ENCODE measurements at regions not wholly inside any gene's neighbourhood (a gene's known extent, or its start where the extent isn't known, plus 50 kb on each side); places are given as distances from the start of the nearest gene placed in this dataset.

DNA sequence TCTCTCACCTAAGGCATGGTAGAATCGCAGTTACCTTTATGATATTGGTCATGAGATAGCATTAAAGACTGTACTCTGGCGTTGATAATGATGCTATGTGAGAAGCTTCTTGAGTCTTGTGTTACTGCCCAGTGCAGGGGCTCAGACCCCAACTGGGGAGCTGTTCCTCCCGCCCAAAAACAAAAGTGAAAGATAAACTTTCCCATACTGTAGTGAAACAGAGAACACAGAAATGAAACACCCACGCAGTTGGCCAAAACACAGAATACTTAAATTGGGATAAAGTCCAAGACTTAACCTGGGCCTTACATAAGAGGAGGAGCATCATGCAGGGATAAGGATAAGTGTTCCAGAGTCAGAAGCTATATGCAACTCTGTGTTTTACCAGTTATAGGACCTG lies 130.6 kb downstream of the HHIPL2 start:
- no peaks in the 10 kb centered on the region for H3K36me3 ChIP-seq (ENCODE audit: control insufficient read depth in 2 of 3, insufficient read depth in 3 of 3, low read length in 3 of 3)
- TF ChIP-seq, protein P1, sequence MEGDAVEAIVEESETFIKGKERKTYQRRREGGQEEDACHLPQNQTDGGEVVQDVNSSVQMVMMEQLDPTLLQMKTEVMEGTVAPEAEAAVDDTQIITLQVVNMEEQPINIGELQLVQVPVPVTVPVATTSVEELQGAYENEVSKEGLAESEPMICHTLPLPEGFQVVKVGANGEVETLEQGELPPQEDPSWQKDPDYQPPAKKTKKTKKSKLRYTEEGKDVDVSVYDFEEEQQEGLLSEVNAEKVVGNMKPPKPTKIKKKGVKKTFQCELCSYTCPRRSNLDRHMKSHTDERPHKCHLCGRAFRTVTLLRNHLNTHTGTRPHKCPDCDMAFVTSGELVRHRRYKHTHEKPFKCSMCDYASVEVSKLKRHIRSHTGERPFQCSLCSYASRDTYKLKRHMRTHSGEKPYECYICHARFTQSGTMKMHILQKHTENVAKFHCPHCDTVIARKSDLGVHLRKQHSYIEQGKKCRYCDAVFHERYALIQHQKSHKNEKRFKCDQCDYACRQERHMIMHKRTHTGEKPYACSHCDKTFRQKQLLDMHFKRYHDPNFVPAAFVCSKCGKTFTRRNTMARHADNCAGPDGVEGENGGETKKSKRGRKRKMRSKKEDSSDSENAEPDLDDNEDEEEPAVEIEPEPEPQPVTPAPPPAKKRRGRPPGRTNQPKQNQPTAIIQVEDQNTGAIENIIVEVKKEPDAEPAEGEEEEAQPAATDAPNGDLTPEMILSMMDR (IDR thresholded peaks at IDR 0.05; ENCODE audit: borderline replicate concordance, extremely low read depth, insufficient read depth) = no peak
- intact Hi-C loops (cut with DNase I) = no loop called here
- no peak overlapping the region for H3K27ac ChIP-seq (ENCODE audit: low read depth in 2 of 2, low read length in 2 of 2)
- H3K9ac ChIP-seq (ENCODE audit: low read length in 3 of 3) = no peak overlapping the region
- H3K4me3 ChIP-seq (ENCODE audit: low read length in 3 of 3) = no peak overlapping the region
- H3K9me3 ChIP-seq (ENCODE audit: control insufficient read depth in 2 of 3, insufficient read depth in 1 of 3, low read length in 3 of 3) = no peaks in the 10 kb centered on the region
- no peaks in the 10 kb centered on the region for H3K27me3 ChIP-seq (ENCODE audit: control insufficient read depth, insufficient read depth, low read length)
- no peaks in the 10 kb centered on the region for H3K4me1 ChIP-seq (ENCODE audit: control insufficient read depth in 2 of 3, insufficient read depth in 2 of 3, low read depth in 1 of 3, low read length in 3 of 3)
- DNase-seq = no peak
- FAIRE-seq = no peak

GRCh38 chr1:222416001-222416791 lies 131.7 kb downstream of the HHIPL2 start:
- Histone ChIP-seq H3K27ac (ENCODE audit: low read depth in 2 of 2, low read length in 2 of 2) (no peak overlapping the region), H3K9me3 (ENCODE audit: control insufficient read depth in 2 of 3, insufficient read depth in 1 of 3, low read length in 3 of 3) (no peaks in the 10 kb centered on the region), H3K4me3 (ENCODE audit: low read length in 3 of 3) (no peak overlapping the region), H3K4me1 (ENCODE audit: control insufficient read depth in 2 of 3, insufficient read depth in 2 of 3, low read depth in 1 of 3, low read length in 3 of 3) (no peaks in the 10 kb centered on the region), H3K27me3 (ENCODE audit: control insufficient read depth, insufficient read depth, low read length) (no peaks in the 10 kb centered on the region), H3K9ac (ENCODE audit: low read length in 3 of 3) (no peak overlapping the region), H3K36me3 (ENCODE audit: control insufficient read depth in 2 of 3, insufficient read depth in 3 of 3, low read length in 3 of 3) (no peaks in the 10 kb centered on the region)
- TF ChIP-seq, protein P1 (IDR thresholded peaks at IDR 0.05; ENCODE audit: borderline replicate concordance, extremely low read depth, insufficient read depth) = no peak
- DNase-seq (no peak), FAIRE-seq (no peak)
- intact Hi-C loops (cut with DNase I) = no loop called here

GRCh38 chr1:222415441-222415840 lies 132.5 kb downstream of the HHIPL2 start:
- intact Hi-C loops (cut with DNase I) = no loop called here
- no peaks in the 10 kb centered on the region for H3K27me3 ChIP-seq (ENCODE audit: control insufficient read depth, insufficient read depth, low read length)
- no peak overlapping the region for H3K9ac ChIP-seq (ENCODE audit: low read length in 3 of 3)
- no peaks in the 10 kb centered on the region for H3K4me1 ChIP-seq (ENCODE audit: control insufficient read depth in 2 of 3, insufficient read depth in 2 of 3, low read depth in 1 of 3, low read length in 3 of 3)
- FAIRE-seq (no peak), DNase-seq (no peak)
- H3K36me3 ChIP-seq (ENCODE audit: control insufficient read depth in 2 of 3, insufficient read depth in 3 of 3, low read length in 3 of 3) = no peaks in the 10 kb centered on the region
- no peaks in the 10 kb centered on the region for H3K9me3 ChIP-seq (ENCODE audit: control insufficient read depth in 2 of 3, insufficient read depth in 1 of 3, low read length in 3 of 3)
- H3K4me3 ChIP-seq (ENCODE audit: low read length in 3 of 3) = no peak overlapping the region
- TF ChIP-seq, protein P1 (IDR thresholded peaks at IDR 0.05; ENCODE audit: borderline replicate concordance, extremely low read depth, insufficient read depth) = no peak
- no peak overlapping the region for H3K27ac ChIP-seq (ENCODE audit: low read depth in 2 of 2, low read length in 2 of 2)
